Endodermal cell (in vitro differentiated cells): ENCODE measurements at regions not wholly inside any gene's neighbourhood (a gene's known extent, or its start where the extent isn't known, plus 50 kb on each side); places are given as distances from the start of the nearest gene placed in this dataset.
A peak's percentile ranks its signal among the peaks of the same experiment; 100 is the strongest.

Experiments used
- DNase-seq: peaks from one replicate; pipeline ENCODE4 v3.0.0-alpha.2; 2017
- H3K27ac ChIP-seq: 2 replicates; pipeline ENCODE4 v1.5.1; 2013; ENCODE audit warnings: mild to moderate bottlenecking, low read depth, low read length, moderate library complexity
- H3K27me3 ChIP-seq: 2 replicates; pipeline ENCODE4 v1.6.1; 2013; ENCODE audit warnings: mild to moderate bottlenecking, low read length, moderate library complexity; ENCODE audit not compliant: insufficient read depth, control insufficient read depth, poor library complexity, severe bottlenecking
- H3K36me3 ChIP-seq: 2 replicates; pipeline ENCODE4 v1.7.0; 2013; ENCODE audit warnings: mild to moderate bottlenecking, low read length, moderate library complexity; ENCODE audit not compliant: control insufficient read depth, insufficient read depth
- H3K4me1 ChIP-seq: one replicate; pipeline ENCODE4 v1.7.0; 2013; ENCODE audit warnings: low read length; ENCODE audit not compliant: control insufficient read depth, insufficient read depth
- H3K4me3 ChIP-seq: 2 replicates; pipeline ENCODE4 v1.5.1; 2013; ENCODE audit warnings: mild to moderate bottlenecking, low read length, moderate library complexity
- H3K9ac ChIP-seq: 2 replicates; pipeline ENCODE4 v1.6.1; 2013; ENCODE audit warnings: mild to moderate bottlenecking, low read length, moderate library complexity; ENCODE audit not compliant: poor library complexity, severe bottlenecking; ENCODE audit errors: extremely low read depth
- H3K9me3 ChIP-seq: 2 replicates; pipeline ENCODE4 v1.6.1; 2013; ENCODE audit warnings: mild to moderate bottlenecking, low read length, moderate library complexity; ENCODE audit not compliant: control insufficient read depth
- H3K27ac Mint-ChIP-seq: 2 replicates; pipeline ENCODE4 v1.8.0; 2020; ENCODE audit warnings: mixed read lengths
- H3K27me3 Mint-ChIP-seq: 2 replicates; pipeline ENCODE4 v1.8.0; 2021; ENCODE audit warnings: mild to moderate bottlenecking, mixed read lengths; ENCODE audit not compliant: insufficient read depth
- H3K36me3 Mint-ChIP-seq: 2 replicates; pipeline ENCODE4 v1.8.0; 2020; ENCODE audit warnings: low read depth, mixed read lengths
- H3K4me1 Mint-ChIP-seq: 2 replicates; pipeline ENCODE4 v1.8.0; 2020; ENCODE audit warnings: mixed read lengths
- H3K4me3 Mint-ChIP-seq: 2 replicates; pipeline ENCODE4 v1.8.0; 2020; ENCODE audit warnings: mild to moderate bottlenecking, moderate library complexity, mixed read lengths
- H3K9me3 Mint-ChIP-seq: 2 replicates; pipeline ENCODE4 v1.8.0; 2020; ENCODE audit warnings: mild to moderate bottlenecking, mixed read lengths
- CTCF ChIP-seq: fragments of 200-600 bp; sonication (generic); conservative IDR thresholded peaks from 2 replicates; pipeline ENCODE4 v1.5.0; 2021; ENCODE audit warnings: antibody characterized with exemption, mild to moderate bottlenecking
- WGBS, 2 experiments: methylation state at CpG; one replicate each; pipeline versions ENCODE4 v1.1.5 to v1.1.7; 2013; ENCODE audit warnings: missing lambda C conversion rate in 2 of 2, mixed read lengths in 1 of 2; ENCODE audit not compliant: insufficient coverage in 1 of 2, insufficient read length in 1 of 2; 5-methylcytosine and 5-hydroxymethylcytosine counted together

GRCh38 chr4:55184600-55185523 is 59.5 kb upstream of the KDR start:
- peaks cover 14% of the 10 kb centered on the region for H3K4me1 ChIP-seq
- H3K27ac Mint-ChIP-seq, result peak overlapping the region; percentile 74
- H3K9me3 Mint-ChIP-seq, result peaks cover 10% of the 10 kb centered on the region
- H3K4me3 ChIP-seq, result no peak overlapping the region
- no peak overlapping the region for H3K9ac ChIP-seq
- H3K36me3 Mint-ChIP-seq, result no peaks in the 10 kb centered on the region
- peak; percentile 86 for DNase-seq
- H3K27ac ChIP-seq, result no peak overlapping the region
- peaks cover 7% of the 10 kb centered on the region for H3K9me3 ChIP-seq
- WGBS, 2 experiments, result 93% methylated on average over 7 to 9 of the region's 9 CpGs
- peaks cover 50% of the 10 kb centered on the region for H3K4me1 Mint-ChIP-seq
- H3K4me3 Mint-ChIP-seq, result no peak overlapping the region
- no peaks in the 10 kb centered on the region for H3K27me3 ChIP-seq
- H3K36me3 ChIP-seq, result no peaks in the 10 kb centered on the region
- TF ChIP-seq CTCF, result peak; percentile 78
- H3K27me3 Mint-ChIP-seq, result no peaks in the 10 kb centered on the region

GRCh38 chr4:55186123-55186522 is 60.7 kb upstream of the KDR start:
- peaks cover 20% of the 10 kb centered on the region for H3K9me3 Mint-ChIP-seq
- peaks cover 48% of the 10 kb centered on the region for H3K4me1 Mint-ChIP-seq
- peak overlapping the region; percentile 48 for H3K27ac Mint-ChIP-seq
- H3K27me3 ChIP-seq, result no peaks in the 10 kb centered on the region
- peaks cover 12% of the 10 kb centered on the region for H3K4me1 ChIP-seq
- DNase-seq, result no peak
- no peaks in the 10 kb centered on the region for H3K36me3 Mint-ChIP-seq
- no peak overlapping the region for H3K27ac ChIP-seq
- H3K9me3 ChIP-seq, result peaks cover 11% of the 10 kb centered on the region
- no peaks in the 10 kb centered on the region for H3K27me3 Mint-ChIP-seq
- H3K36me3 ChIP-seq, result no peaks in the 10 kb centered on the region
- no peak overlapping the region for H3K9ac ChIP-seq
- peak; percentile 69 for TF ChIP-seq CTCF
- H3K4me3 ChIP-seq, result peak overlapping the region; percentile 26
- peak overlapping the region; percentile 11 for H3K4me3 Mint-ChIP-seq

- peaks cover 11% of the 10 kb centered on the region for H3K9me3 ChIP-seq
- no peak overlapping the region for H3K9ac ChIP-seq
- peak; percentile 76 for DNase-seq
- no peaks in the 10 kb centered on the region for H3K36me3 Mint-ChIP-seq
- no peaks in the 10 kb centered on the region for H3K27me3 Mint-ChIP-seq
- peak overlapping the region; percentile 48 for H3K27ac Mint-ChIP-seq
- WGBS, 2 experiments, result 0 to 33% methylated on average over 1 to 3 of the region's 3 CpGs
- H3K4me1 Mint-ChIP-seq, result peaks cover 42% of the 10 kb centered on the region
- peaks cover 23% of the 10 kb centered on the region for H3K9me3 Mint-ChIP-seq
- no peaks in the 10 kb centered on the region for H3K27me3 ChIP-seq
- no peaks in the 10 kb centered on the region for H3K36me3 ChIP-seq
- H3K4me3 ChIP-seq, result peak overlapping the region; percentile 26
- H3K4me3 Mint-ChIP-seq, result peak overlapping the region; percentile 11
- no peak overlapping the region for H3K27ac ChIP-seq
- no peak for TF ChIP-seq CTCF
- H3K4me1 ChIP-seq, result peaks cover 7% of the 10 kb centered on the region
Observed at GRCh38 chr4:55186700-55187099, 61.3 kb upstream of the KDR start.
